Occipital lobe (tissue), 1 donor: ENCODE measurements at regions not wholly inside any gene's neighbourhood (a gene's known extent, or its start where the extent isn't known, plus 50 kb on each side); places are given as distances from the start of the nearest gene placed in this dataset.

Source experiments
- DNase-seq: peaks from one replicate; lab custom pipeline; 2025; lab: John Stamatoyannopoulos, UW

- no peak for DNase-seq
These were observed 149.7 kb upstream of the TANK start for GRCh38 chr2:161010503-161011015.

- DNase-seq: no peak
These were observed 142.3 kb upstream of the TANK start for GRCh38 chr2:161017780-161018470.

GRCh38 chr2:161019311-161019710 lies 140.9 kb upstream of the TANK start:
- DNase-seq: no peak

GRCh38 chr2:161020437-161020836 lies 139.8 kb upstream of the TANK start:
- no peak for DNase-seq

- DNase-seq: no peak
These were observed 131.6 kb upstream of the TANK start for GRCh38 chr2:161028581-161028980.

- DNase-seq: no peak
These were observed 130.9 kb upstream of the TANK start for GRCh38 chr2:161029321-161029720.

- DNase-seq: no peak
These were observed 129.8 kb upstream of the TANK start for GRCh38 chr2:161030260-161031063.

- no peak for DNase-seq
These were observed 128.7 kb upstream of the TANK start for GRCh38 chr2:161031511-161031910.

- DNase-seq: no peak
These were observed 127.6 kb upstream of the TANK start for GRCh38 chr2:161032635-161033034.

- no peak for DNase-seq
These were observed 127.1 kb upstream of the TANK start for GRCh38 chr2:161033059-161033660.

GRCh38 chr2:161036926-161037325 lies 123.3 kb upstream of the TANK start:
- DNase-seq: no peak

- DNase-seq: no peak
These were observed 121.2 kb upstream of the TANK start for GRCh38 chr2:161039071-161039470.

GRCh38 chr2:161041356-161041755 lies 118.9 kb upstream of the TANK start:
- no peak for DNase-seq

GRCh38 chr2:161042990-161043625 lies 117.1 kb upstream of the TANK start:
- no peak for DNase-seq

- no peak for DNase-seq
These were observed 115.9 kb upstream of the TANK start for GRCh38 chr2:161044095-161044865.

GRCh38 chr2:161044921-161045320 lies 115.3 kb upstream of the TANK start:
- DNase-seq: no peak

GRCh38 chr2:161045726-161046125 lies 114.5 kb upstream of the TANK start:
- DNase-seq: no peak

GRCh38 chr2:161046876-161047275 lies 113.4 kb upstream of the TANK start:
- no peak for DNase-seq

- no peak for DNase-seq
These were observed 111.9 kb upstream of the TANK start for GRCh38 chr2:161048317-161048716.

GRCh38 chr2:161049559-161049958 lies 110.7 kb upstream of the TANK start:
- no peak for DNase-seq

- DNase-seq: no peak
These were observed 108.0 kb upstream of the TANK start for GRCh38 chr2:161052214-161052613.
